ENCODE measurements at regions not wholly inside any gene's neighbourhood (a gene's known extent, or its start where the extent isn't known, plus 50 kb on each side); places are given as distances from the start of the nearest gene placed in this dataset.

DNA sequence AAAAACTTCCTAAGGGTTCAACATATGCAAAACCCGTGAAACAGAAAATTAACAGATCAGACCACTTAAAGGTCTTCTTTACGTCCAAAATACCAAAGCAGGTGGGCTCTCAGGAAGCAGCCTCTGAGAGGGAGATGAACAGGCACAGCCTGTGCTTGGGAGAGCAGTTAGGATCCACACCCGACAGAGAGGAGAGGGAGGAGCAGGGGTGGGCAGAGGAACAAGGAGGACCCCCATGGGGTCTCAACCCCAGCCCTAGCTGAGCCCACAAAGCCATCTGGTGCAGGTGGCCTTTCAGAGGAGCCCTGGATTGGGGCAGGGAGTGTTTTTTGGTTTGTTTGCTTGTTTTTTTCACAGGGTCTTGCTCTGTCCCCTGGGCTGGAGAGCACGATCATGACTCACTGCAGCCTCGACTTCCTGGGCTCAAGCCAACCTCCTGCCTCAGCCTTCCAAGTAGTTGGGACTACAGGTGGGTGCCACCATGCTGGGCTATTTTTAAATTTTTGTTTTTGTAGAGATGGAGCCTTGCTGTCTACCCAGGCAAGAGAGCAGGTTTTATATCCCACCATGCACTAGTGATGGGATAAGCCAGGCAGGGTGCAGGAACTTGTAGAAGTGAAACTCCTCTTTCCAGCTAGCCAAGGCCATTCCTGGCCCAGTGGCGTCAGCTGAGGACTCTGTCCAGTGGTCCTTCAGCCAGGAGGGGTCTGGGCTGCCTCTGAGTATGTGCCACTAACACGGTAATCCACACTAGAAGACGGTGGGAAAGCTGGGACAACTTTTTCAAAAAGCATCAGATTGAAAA, 154.1 kb upstream of the HDAC4 start:
- Histone ChIP-seq H3K27me3 (ENCODE audit: insufficient read depth, poor library complexity, severe bottlenecking) (no peaks in the 10 kb centered on the region), H3K27ac (replicated peaks) (no peak overlapping the region), H3K4me3 (replicated peaks; ENCODE audit: insufficient read depth, low read length) (no peak overlapping the region)
- TF ChIP-seq SPI1 (IDR thresholded peaks at IDR 0.05; ENCODE audit: borderline replicate concordance, low read depth): no peak
- DNase-seq (ENCODE audit: low read depth in 1 of 2, low spot score in 1 of 2): no peak

DNA sequence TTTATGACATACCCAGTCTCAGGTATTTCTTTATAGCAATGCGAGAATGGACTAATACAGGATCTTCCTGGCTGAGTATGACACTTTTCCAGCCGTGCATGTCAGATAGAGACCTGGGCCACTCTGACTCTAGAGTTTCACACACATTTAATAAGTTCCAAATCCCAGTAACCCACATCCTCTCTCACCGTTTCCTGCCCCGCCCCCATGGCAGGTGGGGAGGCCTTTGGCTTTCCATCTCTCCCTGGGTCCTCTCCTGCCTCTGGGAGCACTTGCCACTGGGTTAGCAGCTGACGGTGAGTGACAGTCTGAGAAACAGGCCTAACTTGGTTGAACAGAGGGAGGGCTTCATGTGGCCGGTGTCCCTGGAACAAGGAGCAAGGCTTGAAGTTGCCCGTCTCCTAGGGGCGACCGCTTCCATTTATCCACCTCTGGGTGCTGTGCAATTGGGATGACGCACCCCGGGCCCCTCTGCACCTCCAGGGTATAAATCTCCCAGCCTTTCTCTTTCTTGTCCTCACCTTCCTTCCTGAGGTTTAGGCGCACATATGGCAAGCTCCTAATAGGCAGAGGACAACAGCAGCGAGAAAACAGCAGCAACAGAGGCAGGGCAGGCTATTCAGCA, 152.7 kb upstream of the HDAC4 start:
- Histone ChIP-seq H3K27me3 (ENCODE audit: insufficient read depth, poor library complexity, severe bottlenecking) (no peaks in the 10 kb centered on the region), H3K4me3 (replicated peaks; ENCODE audit: insufficient read depth, low read length) (no peak overlapping the region), H3K27ac (replicated peaks) (no peak overlapping the region)
- DNase-seq (ENCODE audit: low read depth in 1 of 2, low spot score in 1 of 2): no peak
- TF ChIP-seq, protein P1, sequence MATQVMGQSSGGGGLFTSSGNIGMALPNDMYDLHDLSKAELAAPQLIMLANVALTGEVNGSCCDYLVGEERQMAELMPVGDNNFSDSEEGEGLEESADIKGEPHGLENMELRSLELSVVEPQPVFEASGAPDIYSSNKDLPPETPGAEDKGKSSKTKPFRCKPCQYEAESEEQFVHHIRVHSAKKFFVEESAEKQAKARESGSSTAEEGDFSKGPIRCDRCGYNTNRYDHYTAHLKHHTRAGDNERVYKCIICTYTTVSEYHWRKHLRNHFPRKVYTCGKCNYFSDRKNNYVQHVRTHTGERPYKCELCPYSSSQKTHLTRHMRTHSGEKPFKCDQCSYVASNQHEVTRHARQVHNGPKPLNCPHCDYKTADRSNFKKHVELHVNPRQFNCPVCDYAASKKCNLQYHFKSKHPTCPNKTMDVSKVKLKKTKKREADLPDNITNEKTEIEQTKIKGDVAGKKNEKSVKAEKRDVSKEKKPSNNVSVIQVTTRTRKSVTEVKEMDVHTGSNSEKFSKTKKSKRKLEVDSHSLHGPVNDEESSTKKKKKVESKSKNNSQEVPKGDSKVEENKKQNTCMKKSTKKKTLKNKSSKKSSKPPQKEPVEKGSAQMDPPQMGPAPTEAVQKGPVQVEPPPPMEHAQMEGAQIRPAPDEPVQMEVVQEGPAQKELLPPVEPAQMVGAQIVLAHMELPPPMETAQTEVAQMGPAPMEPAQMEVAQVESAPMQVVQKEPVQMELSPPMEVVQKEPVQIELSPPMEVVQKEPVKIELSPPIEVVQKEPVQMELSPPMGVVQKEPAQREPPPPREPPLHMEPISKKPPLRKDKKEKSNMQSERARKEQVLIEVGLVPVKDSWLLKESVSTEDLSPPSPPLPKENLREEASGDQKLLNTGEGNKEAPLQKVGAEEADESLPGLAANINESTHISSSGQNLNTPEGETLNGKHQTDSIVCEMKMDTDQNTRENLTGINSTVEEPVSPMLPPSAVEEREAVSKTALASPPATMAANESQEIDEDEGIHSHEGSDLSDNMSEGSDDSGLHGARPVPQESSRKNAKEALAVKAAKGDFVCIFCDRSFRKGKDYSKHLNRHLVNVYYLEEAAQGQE (IDR thresholded peaks at IDR 0.05; ENCODE audit: insufficient replicate concordance, low read depth): no peak
- TF ChIP-seq, protein P2, sequence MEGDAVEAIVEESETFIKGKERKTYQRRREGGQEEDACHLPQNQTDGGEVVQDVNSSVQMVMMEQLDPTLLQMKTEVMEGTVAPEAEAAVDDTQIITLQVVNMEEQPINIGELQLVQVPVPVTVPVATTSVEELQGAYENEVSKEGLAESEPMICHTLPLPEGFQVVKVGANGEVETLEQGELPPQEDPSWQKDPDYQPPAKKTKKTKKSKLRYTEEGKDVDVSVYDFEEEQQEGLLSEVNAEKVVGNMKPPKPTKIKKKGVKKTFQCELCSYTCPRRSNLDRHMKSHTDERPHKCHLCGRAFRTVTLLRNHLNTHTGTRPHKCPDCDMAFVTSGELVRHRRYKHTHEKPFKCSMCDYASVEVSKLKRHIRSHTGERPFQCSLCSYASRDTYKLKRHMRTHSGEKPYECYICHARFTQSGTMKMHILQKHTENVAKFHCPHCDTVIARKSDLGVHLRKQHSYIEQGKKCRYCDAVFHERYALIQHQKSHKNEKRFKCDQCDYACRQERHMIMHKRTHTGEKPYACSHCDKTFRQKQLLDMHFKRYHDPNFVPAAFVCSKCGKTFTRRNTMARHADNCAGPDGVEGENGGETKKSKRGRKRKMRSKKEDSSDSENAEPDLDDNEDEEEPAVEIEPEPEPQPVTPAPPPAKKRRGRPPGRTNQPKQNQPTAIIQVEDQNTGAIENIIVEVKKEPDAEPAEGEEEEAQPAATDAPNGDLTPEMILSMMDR (IDR thresholded peaks at IDR 0.05; ENCODE audit: insufficient read depth, low read length): no peak

DNA sequence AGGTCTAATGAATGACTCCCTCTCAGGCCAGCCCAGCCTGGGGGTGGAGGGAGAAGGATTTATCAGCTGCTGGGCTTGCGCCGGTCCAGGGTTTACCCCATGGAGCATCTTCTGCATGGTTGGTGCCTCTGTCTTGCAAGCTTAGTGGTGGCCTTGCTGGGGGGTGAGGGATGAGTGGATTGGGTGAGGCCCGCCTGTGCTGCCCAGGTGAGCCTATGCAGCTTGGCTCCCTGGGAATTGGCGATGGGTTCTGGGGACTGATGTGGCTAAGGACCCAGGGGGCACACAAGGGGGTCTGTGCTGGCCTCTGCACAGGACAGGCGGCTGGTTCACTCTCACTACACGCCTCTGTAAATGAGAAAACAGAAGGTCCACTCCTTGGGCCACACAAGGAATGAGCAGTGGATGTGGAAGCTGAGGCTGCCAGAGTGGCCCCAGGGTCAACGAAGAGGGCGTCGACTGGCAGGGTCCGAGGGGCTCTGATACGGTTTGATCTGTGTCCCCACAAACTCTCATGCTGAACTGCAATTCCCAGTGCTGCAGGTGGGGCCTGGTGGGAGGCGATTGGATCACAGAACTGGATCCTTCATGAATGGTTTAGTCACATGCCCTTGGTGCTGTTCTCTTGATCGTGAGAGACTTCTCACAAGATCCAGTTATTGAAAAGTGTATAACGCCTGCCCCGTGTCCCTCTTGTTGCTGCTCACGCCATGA, 151.6 kb upstream of the HDAC4 start:
- TF ChIP-seq POLR2AphosphoS5 (IDR thresholded peaks at IDR 0.05; ENCODE audit: low read depth): no peak
- H3K4me3 ChIP-seq (replicated peaks; ENCODE audit: insufficient read depth, low read length): no peak overlapping the region
- DNase-seq (ENCODE audit: low read depth in 1 of 2, low spot score in 1 of 2): no peak
- no peaks in the 10 kb centered on the region for H3K27me3 ChIP-seq (ENCODE audit: insufficient read depth, poor library complexity, severe bottlenecking)
- no peak overlapping the region for H3K27ac ChIP-seq (replicated peaks)

DNA sequence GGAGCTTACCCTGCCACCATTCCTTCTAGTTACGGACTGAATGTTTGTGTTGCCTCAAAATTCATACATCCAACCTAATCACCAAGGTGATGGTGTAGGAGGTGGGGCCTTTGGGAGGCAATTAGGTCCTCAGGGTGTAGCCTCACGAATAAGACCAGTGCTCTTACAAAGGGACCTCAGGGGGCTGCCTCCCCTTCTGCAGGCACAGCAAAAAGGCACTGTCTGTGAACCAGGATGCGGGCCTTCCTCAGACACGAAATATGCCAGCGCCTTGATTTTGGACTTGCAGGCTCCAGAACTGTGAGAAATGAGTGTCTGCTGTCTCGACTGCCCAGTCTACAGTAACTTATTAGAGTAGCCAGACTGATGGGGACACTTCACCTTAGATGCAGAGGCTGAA, 150.4 kb upstream of the HDAC4 start:
- DNase-seq (ENCODE audit: low read depth in 1 of 2, low spot score in 1 of 2): no peak
- no peak overlapping the region for H3K4me3 ChIP-seq (replicated peaks; ENCODE audit: insufficient read depth, low read length)
- TF ChIP-seq, protein P1 (IDR thresholded peaks at IDR 0.05; ENCODE audit: insufficient replicate concordance, low read depth): no peak
- TF ChIP-seq POLR2AphosphoS5 (IDR thresholded peaks at IDR 0.05; ENCODE audit: low read depth): no peak
- no peak for TF ChIP-seq SPI1 (IDR thresholded peaks at IDR 0.05; ENCODE audit: borderline replicate concordance, low read depth)
- TF ChIP-seq GABPA (IDR thresholded peaks at IDR 0.05; ENCODE audit: low read depth): no peak
- TF ChIP-seq, protein P2 (IDR thresholded peaks at IDR 0.05; ENCODE audit: insufficient read depth, low read length): no peak

More for the DNA sequence above, 150.4 kb upstream of the HDAC4 start:
- Histone ChIP-seq H3K27me3 (ENCODE audit: insufficient read depth, poor library complexity, severe bottlenecking) (no peaks in the 10 kb centered on the region), H3K27ac (replicated peaks) (no peak overlapping the region)
